CD4-positive, alpha-beta T cell treated with Interleukin-17A for 4 hours (primary cell): ENCODE measurements at regions not wholly inside any gene's neighbourhood (a gene's known extent, or its start where the extent isn't known, plus 50 kb on each side); places are given as distances from the start of the nearest gene placed in this dataset.
"Not testable (repeated sequence)": the region's sequence is repeated elsewhere in the genome, so short reads cannot be mapped to it uniquely, and the experiment has no call there.

Experiments
- DNase-seq: peaks from one replicate; pipeline ENCODE4 v3.0.0-alpha.2; 2020; ENCODE audit warnings: mixed read lengths

GRCh38 chr21:10410354-10410929, 110.9 kb upstream of the TPTE start:
- DNase-seq: not testable (repeated sequence)

- DNase-seq: not testable (repeated sequence)
Measured at GRCh38 chr21:10411776-10412526, 109.4 kb upstream of the TPTE start.

- not testable (repeated sequence) for DNase-seq
Measured at GRCh38 chr21:10412928-10413246, 108.5 kb upstream of the TPTE start.

GRCh38 chr21:10413247-10414120, 107.9 kb upstream of the TPTE start:
- DNase-seq: not testable (repeated sequence)

GRCh38 chr21:10414121-10414924, 107.1 kb upstream of the TPTE start:
- DNase-seq: not testable (repeated sequence)

- not testable (repeated sequence) for DNase-seq
Measured at GRCh38 chr21:10414925-10415254, 106.5 kb upstream of the TPTE start.

GRCh38 chr21:10415456-10415855, 105.9 kb upstream of the TPTE start:
- not testable (repeated sequence) for DNase-seq

- not testable (repeated sequence) for DNase-seq
Measured at GRCh38 chr21:10415859-10416258, 105.5 kb upstream of the TPTE start.

- not testable (repeated sequence) for DNase-seq
Measured at GRCh38 chr21:10416691-10417447, 104.5 kb upstream of the TPTE start.

GRCh38 chr21:10417551-10418002, 103.8 kb upstream of the TPTE start:
- not testable (repeated sequence) for DNase-seq

- not testable (repeated sequence) for DNase-seq
Measured at GRCh38 chr21:10418250-10419048, 102.9 kb upstream of the TPTE start.

GRCh38 chr21:10421199-10421598, 100.2 kb upstream of the TPTE start:
- DNase-seq: not testable (repeated sequence)

- not testable (repeated sequence) for DNase-seq
Measured at GRCh38 chr21:10421601-10422000, 99.8 kb upstream of the TPTE start.

GRCh38 chr21:10424097-10424886, 97.1 kb upstream of the TPTE start:
- DNase-seq: not testable (repeated sequence)

- DNase-seq: not testable (repeated sequence)
Measured at GRCh38 chr21:10424887-10425145, 96.6 kb upstream of the TPTE start.

- DNase-seq: no peak
Measured at GRCh38 chr21:10425856-10426255, 95.5 kb upstream of the TPTE start.

GRCh38 chr21:10426812-10427211, 94.6 kb upstream of the TPTE start:
- not testable (repeated sequence) for DNase-seq

- DNase-seq: not testable (repeated sequence)
Measured at GRCh38 chr21:10427277-10427676, 94.1 kb upstream of the TPTE start.

GRCh38 chr21:10428981-10429534, 92.3 kb upstream of the TPTE start:
- not testable (repeated sequence) for DNase-seq

GRCh38 chr21:10430005-10430404, 91.4 kb upstream of the TPTE start:
- DNase-seq: no peak
